Cardiac muscle cell (in vitro differentiated cells and primary cell): ENCODE measurements at regions not wholly inside any gene's neighbourhood (a gene's known extent, or its start where the extent isn't known, plus 50 kb on each side); places are given as distances from the start of the nearest gene placed in this dataset.
"Not testable (repeated sequence)": the region's sequence is repeated elsewhere in the genome, so short reads cannot be mapped to it uniquely, and the experiment has no call there.

Experiments used
- DNase-seq, 2 donors: peaks; one replicate each; pipeline versions ENCODE4 v3.0.0 to v3.0.0-alpha.2; 2010 to 2017; ENCODE audit warnings: low read depth in 1 of 2, low spot score in 1 of 2
- H3K27ac ChIP-seq: fragments of 200-600 bp; sonication (generic); 2 replicates; pipeline ENCODE4 v1.5.1; 2016
- H3K27me3 ChIP-seq: fragments of 200-600 bp; sonication (generic); 2 replicates; pipeline ENCODE4 v1.6.0; 2016; ENCODE audit warnings: control low read depth
- H3K36me3 ChIP-seq: fragments of 200-600 bp; sonication (generic); 2 replicates; pipeline ENCODE4 v1.5.1; 2016; ENCODE audit warnings: control low read depth
- H3K4me1 ChIP-seq: fragments of 200-600 bp; sonication (generic); 2 replicates; pipeline ENCODE4 v1.8.1; 2017; ENCODE audit warnings: low read depth, mild to moderate bottlenecking, mixed run types
- H3K4me3 ChIP-seq: fragments of 200-600 bp; sonication (generic); 2 replicates; pipeline ENCODE4 v1.5.1; 2016; ENCODE audit warnings: mild to moderate bottlenecking
- H3K9me3 ChIP-seq: fragments of 200-600 bp; sonication (generic); 2 replicates; pipeline ENCODE4 v1.5.1; 2017; ENCODE audit warnings: low read depth, mild to moderate bottlenecking, control low read depth
- CTCF ChIP-seq: IDR thresholded peaks from 2 replicates; pipeline ENCODE4 v1.5.1; 2012; ENCODE audit warnings: low read depth, mild to moderate bottlenecking, low read length

GRCh38 chr16:65574326-65574966 lies 452.6 kb upstream of the CDH11 start:
- no peaks in the 10 kb centered on the region for H3K36me3 ChIP-seq
- H3K27ac ChIP-seq = no peak overlapping the region
- no peak overlapping the region for H3K4me3 ChIP-seq
- H3K27me3 ChIP-seq = no peaks in the 10 kb centered on the region
- peaks cover 3% of the 10 kb centered on the region for H3K4me1 ChIP-seq
- TF ChIP-seq CTCF = no peak
- DNase-seq = no peak
- no peaks in the 10 kb centered on the region for H3K9me3 ChIP-seq

- peak; percentile 3 for TF ChIP-seq CTCF
These were observed 450.3 kb upstream of the CDH11 start for GRCh38 chr16:65572156-65572555.

GRCh38 chr16:65570261-65570660 lies 448.4 kb upstream of the CDH11 start:
- TF ChIP-seq CTCF = no peak
- Histone ChIP-seq H3K9me3 (no peaks in the 10 kb centered on the region), H3K27ac (no peak overlapping the region), H3K4me1 (no peaks in the 10 kb centered on the region), H3K36me3 (no peaks in the 10 kb centered on the region), H3K27me3 (no peaks in the 10 kb centered on the region), H3K4me3 (no peak overlapping the region)
- peak in 1 of 2 donors; percentile 33 for DNase-seq

More at GRCh38 chr16:65572156-65572555, 450.3 kb upstream of the CDH11 start:
- peak in 1 of 2 donors; percentile 74 for DNase-seq
- Histone ChIP-seq H3K27ac (no peak overlapping the region), H3K27me3 (no peaks in the 10 kb centered on the region), H3K4me3 (no peak overlapping the region), H3K36me3 (no peaks in the 10 kb centered on the region), H3K4me1 (no peaks in the 10 kb centered on the region), H3K9me3 (no peaks in the 10 kb centered on the region)

GRCh38 chr16:65559846-65560245 lies 438.0 kb upstream of the CDH11 start:
- Histone ChIP-seq H3K27me3 (no peaks in the 10 kb centered on the region), H3K4me1 (no peaks in the 10 kb centered on the region), H3K27ac (no peak overlapping the region), H3K36me3 (no peaks in the 10 kb centered on the region), H3K9me3 (no peaks in the 10 kb centered on the region), H3K4me3 (no peak overlapping the region)
- TF ChIP-seq CTCF = no peak
- no peak for DNase-seq

- not testable (repeated sequence) for H3K4me3 ChIP-seq, H3K36me3 ChIP-seq, H3K9me3 ChIP-seq, H3K27me3 ChIP-seq, H3K27ac ChIP-seq
- peak in 1 of 2 donors; percentile 76 for DNase-seq
- H3K4me1 ChIP-seq = peaks cover 38% of the 10 kb centered on the region
These were observed 427.8 kb upstream of the CDH11 start for GRCh38 chr16:65549689-65550088.

GRCh38 chr16:65548470-65548869 lies 426.6 kb upstream of the CDH11 start:
- H3K27ac ChIP-seq = peak overlapping the region; percentile 72
- peaks cover 38% of the 10 kb centered on the region for H3K4me1 ChIP-seq
- TF ChIP-seq CTCF = peak; percentile 34
- H3K4me3 ChIP-seq = no peak overlapping the region
- H3K9me3 ChIP-seq = no peaks in the 10 kb centered on the region
- no peaks in the 10 kb centered on the region for H3K36me3 ChIP-seq
- peak in 1 of 2 donors; percentile 51 for DNase-seq
- no peaks in the 10 kb centered on the region for H3K27me3 ChIP-seq
